Activated naive CD8-positive, alpha-beta T cell treated with anti-CD3 and anti-CD28 coated beads, Interleukin-2, amount 50 U/mL, for 16 hours (primary cell): ENCODE measurements at regions not wholly inside any gene's neighbourhood (a gene's known extent, or its start where the extent isn't known, plus 50 kb on each side); places are given as distances from the start of the nearest gene placed in this dataset.
"Not testable (repeated sequence)": the region's sequence is repeated elsewhere in the genome, so short reads cannot be mapped to it uniquely, and the experiment has no call there.

Source experiments
- DNase-seq: peaks from one replicate; pipeline ENCODE4 v3.0.0-alpha.2; 2020; ENCODE audit warnings: low read depth, low spot score

- no peak for DNase-seq
Measured at GRCh38 chr10:31686599-31686998, 242.0 kb downstream of the ARHGAP12 start.

DNA sequence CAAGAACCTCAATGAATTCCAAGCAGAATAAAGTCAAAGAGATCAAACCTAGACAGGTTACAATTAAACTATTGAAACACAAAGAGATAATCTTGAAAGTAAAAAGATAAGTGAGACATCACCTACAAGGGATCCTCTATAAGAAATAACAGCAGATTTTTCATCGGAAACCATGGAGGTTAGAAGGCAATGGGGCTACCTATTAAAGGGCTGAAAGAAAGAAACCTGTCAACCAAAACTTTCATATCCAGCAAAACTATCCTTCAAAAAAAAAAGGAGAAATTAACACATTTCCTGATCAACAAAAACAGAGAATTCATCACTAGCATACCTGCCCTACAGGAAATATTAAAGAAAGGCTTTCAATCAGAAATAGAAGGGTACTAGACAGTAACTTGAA, 244.9 kb downstream of the ARHGAP12 start:
- DNase-seq, result no peak

- DNase-seq, result no peak
Measured at GRCh38 chr10:31679936-31680335, 248.7 kb downstream of the ARHGAP12 start.

- DNase-seq, result no peak
Measured at GRCh38 chr10:31678575-31679516, 249.8 kb downstream of the ARHGAP12 start.

- no peak for DNase-seq
Measured at GRCh38 chr10:31678139-31678536, 250.5 kb downstream of the ARHGAP12 start.

DNA sequence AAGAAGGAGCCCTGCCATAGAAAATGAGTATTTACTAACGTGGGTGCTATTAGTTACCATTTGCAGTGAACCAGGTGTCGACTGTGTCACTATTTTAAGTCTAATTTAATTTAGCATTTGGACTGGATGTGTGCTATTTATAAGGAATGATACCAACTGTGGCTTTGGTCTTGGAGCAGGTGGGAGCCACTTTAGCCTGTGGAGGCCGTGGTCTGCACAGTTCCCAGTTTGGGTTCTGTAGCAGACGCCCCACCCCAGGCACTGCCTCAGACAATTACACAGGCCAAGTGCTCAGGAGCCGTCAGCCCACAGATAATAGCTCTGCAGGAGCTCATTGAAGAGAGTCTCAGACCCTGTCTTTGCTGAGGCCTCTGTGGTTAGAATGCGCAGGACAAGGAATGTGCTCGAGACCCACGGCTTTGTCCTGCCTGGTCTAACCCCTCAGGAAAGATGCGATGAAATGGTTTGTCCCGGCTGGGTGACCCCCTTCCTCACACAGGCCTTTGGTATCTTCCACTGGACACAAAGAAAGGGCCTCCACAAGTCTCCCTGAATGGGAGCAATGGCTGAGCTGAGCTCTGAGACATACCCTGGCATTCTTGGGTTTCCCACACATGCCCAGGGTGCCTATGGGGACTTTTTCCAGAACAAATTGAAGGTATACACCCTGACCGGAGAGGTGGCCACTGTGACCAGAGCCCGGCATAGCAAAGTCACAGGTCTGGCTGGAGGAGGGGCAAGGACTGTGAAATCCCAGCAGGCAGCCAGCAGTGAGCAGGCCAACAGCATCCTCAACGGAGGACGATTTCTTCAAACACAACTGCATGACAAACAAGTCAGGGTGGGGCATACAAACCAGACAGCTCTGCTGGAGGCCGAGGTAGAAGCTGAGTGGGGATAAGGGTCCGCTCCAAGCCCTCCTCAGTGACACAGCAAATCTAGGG, 251.2 kb downstream of the ARHGAP12 start:
- DNase-seq, result no peak

DNA sequence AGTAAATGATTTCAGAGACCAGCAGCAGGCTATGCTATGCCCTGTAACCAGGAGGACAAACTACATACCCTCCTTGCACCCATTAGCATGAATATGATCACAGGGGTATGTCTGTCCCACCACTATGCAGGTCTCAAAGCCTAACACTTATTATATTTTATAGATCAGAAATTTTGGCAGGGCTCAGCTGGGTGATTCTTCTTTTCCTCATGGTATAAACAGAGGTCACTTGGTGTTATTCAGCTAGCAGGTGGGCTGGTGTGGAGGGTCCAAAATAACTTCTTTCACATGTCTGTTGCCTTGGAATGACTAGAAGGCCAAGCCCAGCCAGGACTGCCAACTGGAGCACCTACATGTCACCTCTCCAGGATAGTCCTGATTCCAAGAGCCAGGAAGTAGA, 252.9 kb downstream of the ARHGAP12 start:
- DNase-seq, result no peak

GRCh38 chr10:31669357-31669756, 259.3 kb downstream of the ARHGAP12 start:
- DNase-seq, result no peak

DNA sequence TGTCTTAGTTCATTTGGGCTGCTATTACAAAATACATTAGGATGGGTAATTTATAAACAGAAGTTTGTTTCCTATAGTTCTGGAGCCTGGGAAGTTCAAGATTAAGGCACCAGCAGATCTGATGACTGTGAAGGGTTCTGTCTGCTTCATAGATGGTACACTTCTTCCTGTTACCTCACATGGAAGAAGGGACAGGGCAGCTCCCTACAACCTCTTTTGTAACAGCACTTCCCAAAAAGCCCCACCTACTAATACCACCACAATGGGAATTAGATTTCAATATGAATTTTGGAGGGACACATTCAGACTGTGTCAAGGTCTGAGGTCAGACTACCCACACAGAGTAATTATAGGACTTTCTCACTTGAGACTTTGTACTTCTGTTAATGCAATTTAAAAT, 260.3 kb downstream of the ARHGAP12 start:
- no peak for DNase-seq

DNA sequence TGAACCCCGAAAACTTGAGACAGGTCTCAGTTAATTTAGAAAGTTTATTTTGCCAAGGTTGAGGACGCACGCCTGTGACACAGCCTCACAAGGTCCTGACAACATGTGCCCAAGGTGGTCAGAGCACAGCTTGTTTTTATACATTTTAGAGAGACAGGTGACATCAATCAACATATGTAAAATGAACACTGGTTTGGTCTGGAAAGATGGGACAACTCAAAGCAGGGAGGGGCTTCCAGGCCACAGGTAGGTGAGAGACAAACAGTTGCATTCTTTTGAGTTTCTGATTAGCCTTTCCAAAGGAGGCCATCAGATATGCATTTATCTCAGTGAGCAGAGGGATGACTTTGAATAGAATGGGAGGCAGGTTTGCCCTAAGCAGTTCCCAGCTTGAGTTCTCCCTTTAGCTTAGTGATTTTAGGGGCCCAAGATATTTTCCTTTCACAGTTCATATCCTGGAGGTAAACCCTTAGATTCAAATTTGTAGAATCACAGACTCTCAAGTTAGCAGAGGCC, 262.8 kb downstream of the ARHGAP12 start:
- not testable (repeated sequence) for DNase-seq

- DNase-seq, result no peak
Measured at GRCh38 chr10:31664803-31665202, 263.8 kb downstream of the ARHGAP12 start.

DNA sequence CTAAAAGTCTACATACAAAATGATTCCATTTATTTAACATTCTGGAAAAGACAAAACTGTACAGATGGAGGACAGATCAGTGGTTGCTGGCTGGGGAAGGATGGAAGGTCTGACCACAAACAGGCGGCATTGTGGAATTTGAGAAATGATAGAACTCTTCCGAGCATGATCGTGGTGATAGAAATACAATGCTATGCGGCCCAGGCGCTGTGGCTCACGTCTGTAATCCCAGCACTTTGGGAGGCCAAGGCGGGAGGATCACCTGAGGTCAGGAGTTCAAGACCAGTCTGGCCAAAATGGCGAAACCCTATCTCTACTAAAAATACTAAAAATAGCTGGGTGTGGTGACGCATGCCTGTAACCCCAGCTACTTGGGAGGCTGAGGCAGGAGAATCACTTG, 264.6 kb downstream of the ARHGAP12 start:
- DNase-seq, result not testable (repeated sequence)

GRCh38 chr10:31660300-31660699, 268.3 kb downstream of the ARHGAP12 start:
- no peak for DNase-seq

DNA sequence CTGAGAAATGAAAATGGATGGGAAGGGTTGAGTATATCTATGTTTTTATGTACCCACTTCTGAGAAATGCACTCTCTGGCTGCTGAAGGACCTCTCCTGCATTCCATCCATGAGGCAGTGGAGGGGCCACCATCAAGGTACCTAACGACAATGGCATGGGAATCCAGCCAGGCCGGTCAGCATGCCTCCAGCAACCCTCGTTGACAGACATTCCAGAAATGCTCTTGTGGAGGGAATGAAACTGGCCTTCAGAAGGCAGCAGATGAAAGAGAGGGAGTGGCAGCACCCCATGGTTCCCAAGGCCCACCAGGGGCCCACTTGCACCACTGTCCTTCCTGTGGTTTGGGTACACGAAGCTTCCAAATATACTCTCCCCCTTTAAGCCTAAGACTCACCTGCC, 269.0 kb downstream of the ARHGAP12 start:
- no peak for DNase-seq

GRCh38 chr10:31657434-31657872, 271.2 kb downstream of the ARHGAP12 start:
- no peak for DNase-seq

DNA sequence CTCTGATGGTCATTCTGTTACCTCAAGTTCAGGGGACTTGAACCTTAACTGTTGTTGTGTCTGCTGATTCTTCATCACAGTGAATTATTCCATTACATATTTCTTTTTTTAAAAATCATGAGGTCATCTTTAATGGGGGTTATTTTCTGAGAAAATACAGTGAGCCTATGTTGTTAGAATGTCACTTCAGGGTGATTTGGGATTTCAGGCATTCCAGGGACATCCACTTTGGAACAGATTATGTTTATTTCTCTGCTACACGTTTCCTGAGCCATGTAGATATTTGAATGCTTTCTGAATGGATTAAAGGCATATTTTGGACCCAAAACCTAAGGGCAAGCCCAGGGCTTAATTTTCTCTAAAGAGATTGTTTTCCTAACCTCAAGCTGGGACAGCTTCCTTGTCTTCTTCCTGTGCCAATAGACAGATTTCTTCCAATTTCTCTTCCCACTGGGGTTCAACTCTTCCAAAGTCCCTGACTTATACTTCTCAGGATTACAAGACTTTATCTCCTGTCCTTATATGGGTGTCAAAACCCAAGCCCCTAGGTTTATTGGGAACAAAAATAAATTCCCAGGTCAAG, 271.7 kb downstream of the ARHGAP12 start:
- no peak for DNase-seq

GRCh38 chr10:31652038-31652437, 276.6 kb downstream of the ARHGAP12 start:
- DNase-seq, result no peak

- DNase-seq, result no peak
Measured at GRCh38 chr10:31650010-31650409, 278.6 kb downstream of the ARHGAP12 start.

GRCh38 chr10:31648966-31649365, 279.7 kb downstream of the ARHGAP12 start:
- DNase-seq, result no peak

DNA sequence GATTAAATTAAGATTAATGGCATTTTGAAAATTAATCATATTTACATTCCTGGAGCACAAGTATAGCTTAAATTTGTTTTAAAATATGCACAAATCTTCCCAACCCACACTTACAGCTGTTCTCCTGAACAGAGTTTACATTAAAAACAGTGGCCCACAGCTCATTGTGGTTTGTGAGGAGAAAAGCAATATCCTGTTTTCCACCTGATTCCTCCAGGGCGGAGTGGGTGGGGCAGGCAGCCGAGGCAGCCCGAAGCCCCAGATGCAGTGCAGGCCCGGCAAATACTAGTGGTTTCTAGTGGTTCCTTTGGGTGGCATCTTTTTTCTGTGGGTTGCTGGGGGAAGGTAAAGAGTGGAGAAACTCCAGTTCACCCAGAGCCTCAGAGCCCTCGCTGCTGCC, 280.8 kb downstream of the ARHGAP12 start:
- DNase-seq, result no peak

GRCh38 chr10:31646519-31646918, 282.1 kb downstream of the ARHGAP12 start:
- no peak for DNase-seq

DNA sequence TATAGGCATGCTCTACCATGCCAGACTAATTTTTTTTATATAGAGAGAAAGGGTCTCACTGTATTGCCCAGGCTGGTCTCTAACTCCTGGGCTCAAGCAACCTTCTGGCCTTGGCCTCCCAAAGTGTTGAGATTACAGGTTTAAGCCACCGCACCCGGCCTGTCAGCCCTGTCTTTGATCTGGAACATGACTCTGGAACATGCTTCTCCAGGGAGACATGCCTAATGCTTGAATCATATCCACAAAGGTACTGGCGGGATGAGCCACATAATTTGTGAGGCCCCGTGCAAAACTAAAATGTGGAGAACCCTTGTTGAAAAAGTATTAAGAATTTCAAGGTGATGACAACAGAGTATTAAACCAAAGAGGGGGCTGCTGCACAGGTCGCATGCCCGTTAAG, 282.8 kb downstream of the ARHGAP12 start:
- no peak for DNase-seq
